ENCODE measurements at regions not wholly inside any gene's neighbourhood (a gene's known extent, or its start where the extent isn't known, plus 50 kb on each side); places are given as distances from the start of the nearest gene placed in this dataset.

DNA sequence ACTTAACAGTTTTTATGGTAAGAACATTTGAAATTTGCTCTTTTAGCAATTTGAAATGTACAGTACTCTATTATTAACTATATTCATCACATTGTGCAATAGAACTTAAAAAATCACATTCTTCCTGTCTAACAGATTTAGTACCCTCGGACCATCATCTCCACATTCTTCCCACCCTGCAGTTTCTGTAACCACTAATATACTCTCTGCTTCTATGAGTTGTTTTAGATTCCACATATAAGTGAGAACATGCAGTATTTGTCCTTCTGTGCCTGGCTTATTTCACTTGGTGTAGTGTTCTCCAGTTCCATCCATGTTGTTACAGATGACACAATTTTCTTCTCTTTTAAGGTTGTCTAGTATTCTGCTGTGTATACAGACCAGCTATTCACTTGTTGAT is 88.9 kb upstream of the SEC61G start:
- no peak for DNase-seq

DNA sequence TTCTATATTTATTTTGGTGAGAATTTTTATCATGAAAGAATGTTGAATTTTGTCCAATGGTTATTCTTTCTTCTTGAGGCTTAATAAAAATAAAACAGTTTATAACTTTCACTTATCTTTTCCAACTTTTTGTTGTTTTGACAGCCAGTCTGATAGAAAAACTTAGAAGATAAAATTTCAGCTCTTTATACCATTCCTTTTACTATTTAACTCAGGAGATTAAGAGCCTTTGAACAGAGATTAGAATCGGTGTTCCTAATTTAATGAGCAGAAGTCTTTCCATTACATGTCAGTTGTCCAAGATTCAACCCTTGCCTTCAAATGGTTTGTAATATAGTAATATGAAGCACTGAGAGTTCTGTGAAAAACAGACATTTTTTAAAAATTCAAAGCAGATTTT is 97.8 kb upstream of the SEC61G start:
- no peak for DNase-seq

DNA sequence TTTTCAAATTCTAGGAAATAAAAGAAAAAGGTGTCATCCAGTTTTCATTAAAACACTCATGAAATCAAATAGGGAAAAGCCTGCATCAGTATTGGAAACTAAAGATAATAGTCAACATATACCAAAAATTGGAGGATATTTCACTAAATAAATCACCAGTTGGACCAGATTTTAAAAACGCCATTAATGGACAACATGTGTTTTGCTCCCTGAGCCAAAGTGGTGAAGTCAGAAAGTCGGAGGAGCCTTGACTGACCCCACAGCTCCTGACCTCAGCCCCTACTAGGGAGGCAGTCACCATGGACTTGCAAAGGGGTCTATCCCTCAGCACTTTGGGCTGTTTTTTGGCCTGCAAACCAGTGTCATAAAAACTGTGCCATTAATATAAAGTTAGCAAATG is 98.3 kb upstream of the SEC61G start:
- DNase-seq = no peak

DNA sequence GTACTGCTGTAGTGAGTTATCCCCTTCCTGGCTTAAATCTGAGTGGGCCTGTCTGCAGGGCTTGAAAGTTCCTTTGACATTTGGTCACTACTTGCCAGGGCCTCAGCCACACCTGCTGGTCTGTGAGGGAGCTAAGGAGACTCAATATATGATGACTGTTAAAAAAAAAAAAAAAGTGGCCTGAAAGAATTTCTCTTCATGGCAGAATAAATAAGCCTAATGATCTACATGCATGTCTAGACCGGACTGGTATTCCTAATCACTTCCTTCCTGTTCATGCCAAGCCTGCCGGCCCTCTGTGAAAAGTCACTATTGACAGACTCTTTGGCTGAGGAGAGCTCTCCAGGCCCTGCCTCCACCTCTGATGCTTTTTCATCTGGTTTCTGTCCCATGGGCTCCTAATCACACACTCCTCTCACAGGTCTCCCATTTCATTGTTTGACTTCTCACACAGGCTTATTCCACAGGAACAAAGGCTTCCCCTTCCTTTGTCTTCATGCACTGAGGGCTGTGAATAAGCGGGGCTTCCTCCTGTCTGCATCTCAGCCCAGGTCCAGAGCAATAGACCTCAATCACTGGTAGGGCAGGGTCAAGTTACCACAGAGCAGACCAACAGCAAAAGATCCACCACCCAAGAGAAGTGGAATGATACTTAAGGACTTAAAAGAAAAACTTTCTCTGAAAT is 99.1 kb upstream of the SEC61G start:
- peak; percentile 40 for DNase-seq

DNA sequence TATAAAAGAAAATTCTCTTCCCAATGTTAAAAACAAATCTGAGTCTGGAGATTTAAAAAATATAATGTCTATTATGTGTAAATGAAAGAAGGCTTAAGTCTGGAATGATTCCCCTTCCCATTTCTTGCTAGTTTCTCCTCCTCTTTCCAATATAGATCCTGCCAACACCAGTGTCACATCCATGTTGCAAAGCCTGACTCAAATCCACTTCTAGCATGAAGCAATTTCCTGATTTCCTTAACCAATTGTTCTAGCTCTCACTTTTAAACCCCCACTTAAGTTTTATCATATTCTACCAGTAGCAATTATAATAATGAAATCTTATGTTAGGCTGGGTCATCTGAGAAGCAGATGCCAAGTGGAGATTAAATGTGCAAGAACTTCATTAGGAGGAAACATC is 100.1 kb upstream of the SEC61G start:
- DNase-seq = no peak

DNA sequence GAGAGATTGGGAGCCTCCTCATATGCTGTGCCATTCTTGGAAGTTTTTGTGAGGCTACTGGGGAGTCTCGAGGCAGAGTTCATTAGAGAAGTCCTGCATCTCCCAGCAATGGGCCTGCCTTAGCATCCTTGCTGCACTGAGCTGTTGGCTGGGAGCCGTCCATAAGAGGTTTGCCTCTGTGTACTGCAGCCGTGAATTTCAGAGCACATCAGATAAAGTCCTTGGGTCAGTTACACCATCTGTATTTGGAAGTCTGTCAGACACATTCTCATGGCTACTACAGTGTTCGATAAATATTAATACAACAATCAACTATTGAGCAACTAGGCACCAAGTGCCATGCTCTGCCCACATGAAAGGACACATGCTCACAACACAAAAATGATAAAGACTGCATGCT is 100.5 kb upstream of the SEC61G start:
- no peak for DNase-seq

DNA sequence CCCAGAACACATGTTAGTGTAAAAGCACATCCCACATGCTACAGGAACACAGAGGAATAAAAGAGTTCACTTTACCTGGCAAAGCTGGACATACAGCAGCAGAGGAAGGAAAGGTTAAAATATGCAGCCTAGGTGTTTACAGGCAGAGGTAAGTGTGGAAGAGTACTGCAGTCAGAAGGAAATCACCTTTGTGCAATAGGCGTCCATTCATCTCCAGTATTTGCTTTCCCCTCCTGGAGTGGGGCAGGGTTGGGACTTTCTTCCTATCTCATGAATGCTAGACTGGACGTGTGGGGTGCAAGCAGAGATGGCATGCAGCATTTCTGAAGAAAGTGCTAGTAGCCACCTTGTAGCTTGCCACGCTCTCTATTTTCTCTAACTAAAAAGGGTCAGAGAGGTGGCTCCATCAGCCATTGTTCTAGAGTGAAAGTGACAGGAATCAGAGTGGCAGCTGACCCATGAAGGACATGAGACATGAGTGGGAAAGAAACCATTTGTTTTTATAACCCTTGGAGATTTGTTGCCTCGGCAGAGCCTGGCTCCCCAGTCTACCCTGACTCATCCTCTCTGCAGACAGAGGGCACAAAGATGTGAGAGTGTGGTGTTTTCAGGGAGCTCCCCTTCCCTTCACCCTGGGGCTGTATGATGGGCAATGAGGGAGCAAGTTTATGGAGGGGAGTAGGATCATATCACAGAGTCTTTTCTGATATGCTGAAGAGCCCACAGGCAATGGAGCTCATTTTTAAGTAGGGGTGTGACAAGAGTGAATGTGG is 101.2 kb upstream of the SEC61G start:
- DNase-seq = no peak

DNA sequence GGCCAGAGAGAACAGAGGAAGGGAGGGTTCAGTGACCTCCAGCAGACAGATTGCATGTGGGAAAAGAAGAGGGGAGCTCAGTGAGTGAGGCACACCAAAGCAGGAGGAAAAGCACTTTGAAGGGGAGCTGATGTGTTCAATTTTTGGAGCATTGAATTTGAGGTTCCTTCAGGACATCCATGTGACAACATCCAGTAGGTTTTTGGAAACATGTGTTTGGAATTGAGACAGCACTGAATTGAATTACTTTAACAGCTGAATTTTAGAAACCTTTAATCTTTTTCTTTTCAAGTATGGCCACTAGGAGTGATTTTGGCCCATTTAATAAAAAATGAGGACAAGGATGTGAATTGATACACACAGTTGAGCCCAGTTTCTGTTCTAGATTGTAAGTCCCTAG is 101.8 kb upstream of the SEC61G start:
- no peak for DNase-seq

DNA sequence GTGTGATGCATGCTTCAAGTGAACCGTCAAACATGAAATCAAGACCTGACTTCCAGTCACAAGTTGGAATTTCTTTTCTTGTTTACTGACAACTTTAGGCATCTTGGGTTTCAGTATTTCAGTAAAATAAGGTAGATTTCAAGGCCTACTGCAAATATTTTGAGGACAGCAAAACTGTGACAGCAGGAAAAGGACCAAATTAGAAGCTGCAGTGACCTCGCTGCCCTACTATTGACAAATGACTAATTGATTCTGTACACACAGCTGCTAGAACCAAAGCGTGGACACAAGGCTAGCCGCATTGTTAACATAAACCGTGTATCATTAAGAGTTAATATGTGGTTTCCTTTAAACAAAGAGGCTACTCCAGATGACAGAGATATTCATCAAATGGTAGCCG is 105.7 kb upstream of the SEC61G start:
- peak; percentile 71 for DNase-seq

DNA sequence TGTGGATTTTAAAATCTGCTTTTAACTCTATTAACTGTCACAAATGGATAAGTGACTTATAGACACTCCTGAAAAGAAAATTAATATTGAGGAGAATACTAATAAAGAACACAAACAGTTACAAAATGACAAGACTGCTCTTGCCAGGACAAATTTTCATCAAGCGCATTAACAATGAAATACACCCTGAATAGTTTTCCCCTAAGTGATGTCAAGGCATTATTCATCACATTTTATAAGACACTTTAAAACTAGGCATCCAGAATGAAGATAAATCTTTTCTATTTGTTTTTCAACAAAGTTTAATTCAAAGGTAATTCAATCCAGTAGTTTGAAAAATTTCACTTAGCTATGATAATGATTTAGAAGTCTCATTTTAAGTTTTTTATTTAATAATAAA is 110.5 kb upstream of the SEC61G start:
- no peak for DNase-seq

DNA sequence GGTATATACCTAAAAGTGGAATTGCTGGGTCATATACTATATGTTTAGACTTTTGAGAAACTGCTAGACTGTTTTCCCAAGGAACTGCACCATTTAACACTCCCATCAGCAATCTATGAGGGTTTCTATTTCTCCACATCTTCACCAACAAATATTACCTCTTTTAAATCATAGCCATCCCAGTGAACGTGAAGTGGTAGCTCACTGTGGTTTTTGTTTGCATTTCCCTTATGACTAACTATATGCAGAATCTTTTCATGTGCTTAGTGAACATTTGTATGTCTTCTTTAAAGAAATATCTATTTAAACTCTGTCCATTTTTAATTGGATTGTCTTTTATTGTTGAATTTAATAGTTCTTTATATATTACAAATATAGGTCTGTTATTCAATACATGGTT is 115.8 kb upstream of the SEC61G start:
- no peak for DNase-seq

DNA sequence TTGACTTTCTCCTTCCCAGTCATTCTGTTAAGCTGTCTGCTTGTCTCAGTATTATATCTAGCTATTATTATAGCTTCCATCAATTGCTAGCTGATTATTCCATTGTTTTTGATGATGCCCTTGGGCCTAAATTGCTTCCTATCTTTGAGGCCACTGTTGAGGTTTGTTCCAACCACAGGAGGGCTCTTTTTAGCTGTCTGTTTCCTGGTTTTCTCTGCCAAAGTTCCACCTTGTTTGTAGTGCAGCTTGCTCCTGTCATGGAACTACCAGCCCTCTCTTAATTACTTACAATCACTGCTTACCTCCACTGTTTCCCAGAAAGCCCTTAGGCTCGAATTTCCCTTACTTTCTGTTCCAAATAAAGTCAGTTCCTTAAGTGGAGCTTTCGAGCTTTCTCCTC is 118.7 kb upstream of the SEC61G start:
- DNase-seq = peak; percentile 9

DNA sequence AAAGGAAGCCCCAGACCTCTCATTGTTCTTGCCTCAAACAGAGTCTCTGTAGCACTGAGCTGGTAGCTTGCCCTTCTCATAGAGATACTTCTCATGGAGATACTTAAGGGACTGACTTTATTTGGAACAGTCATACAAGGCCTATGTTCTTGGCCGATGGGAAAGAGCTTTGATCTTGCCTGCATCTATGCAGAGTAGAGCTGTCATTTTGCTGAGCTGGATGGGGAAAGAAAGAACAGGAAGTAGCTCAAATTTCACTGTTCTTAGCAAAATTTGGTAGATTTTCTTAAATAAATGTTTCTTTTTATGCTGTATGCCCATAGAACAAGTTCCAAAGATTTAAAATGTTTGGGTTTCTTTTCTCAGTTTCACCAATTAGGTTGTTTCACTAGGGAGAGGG is 119.3 kb upstream of the SEC61G start:
- DNase-seq = no peak

DNA sequence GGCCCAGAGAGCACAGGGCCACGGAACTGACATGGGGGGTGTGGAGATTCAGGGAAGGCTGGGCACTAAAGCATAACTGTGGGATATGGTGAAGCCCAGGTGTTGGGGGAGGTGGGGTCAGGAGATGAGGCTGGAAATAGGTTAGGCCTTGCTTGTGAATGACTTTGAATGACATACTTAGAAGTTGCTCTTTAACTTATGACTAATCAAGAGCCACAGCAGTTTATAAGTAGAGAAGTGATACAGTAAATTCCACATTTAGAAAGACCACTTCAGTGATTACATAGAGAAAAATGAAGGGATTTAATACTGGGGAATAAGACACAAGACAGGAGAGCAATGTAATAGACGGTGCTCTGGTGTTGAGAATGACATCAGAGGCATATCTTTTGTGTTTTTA is 120.8 kb upstream of the SEC61G start:
- no peak for DNase-seq

DNA sequence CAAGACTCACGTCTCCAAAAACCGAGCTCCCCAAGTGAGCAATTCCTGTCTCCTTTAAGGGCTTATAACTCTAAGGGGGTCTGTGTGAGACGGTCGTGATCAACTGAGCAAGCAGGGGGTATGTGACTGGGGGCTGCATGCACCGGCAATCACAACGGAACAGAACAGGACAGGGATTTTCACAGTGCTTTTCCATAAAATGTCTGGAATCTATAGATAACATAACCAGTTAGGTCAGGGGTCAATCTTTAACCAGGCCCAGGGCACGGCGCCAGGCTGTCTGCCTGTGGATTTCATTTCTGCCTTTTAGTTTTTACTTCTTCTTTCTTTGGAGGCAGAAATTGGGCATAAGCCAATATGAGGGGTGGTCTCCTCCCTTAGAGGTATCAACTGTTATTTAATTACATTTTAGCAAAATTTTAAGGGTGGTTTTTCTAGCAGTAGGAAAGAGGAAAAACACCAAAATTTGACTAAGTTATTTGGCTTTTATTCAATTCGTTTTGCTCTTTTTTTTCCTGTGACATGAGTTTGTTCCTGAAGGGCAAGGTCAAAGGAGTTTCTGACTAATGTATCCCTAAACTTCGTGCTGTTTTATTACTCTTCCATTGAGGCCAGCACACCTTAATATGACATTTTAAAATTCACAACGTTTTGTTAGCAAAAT is 121.4 kb upstream of the SEC61G start:
- DNase-seq = no peak

DNA sequence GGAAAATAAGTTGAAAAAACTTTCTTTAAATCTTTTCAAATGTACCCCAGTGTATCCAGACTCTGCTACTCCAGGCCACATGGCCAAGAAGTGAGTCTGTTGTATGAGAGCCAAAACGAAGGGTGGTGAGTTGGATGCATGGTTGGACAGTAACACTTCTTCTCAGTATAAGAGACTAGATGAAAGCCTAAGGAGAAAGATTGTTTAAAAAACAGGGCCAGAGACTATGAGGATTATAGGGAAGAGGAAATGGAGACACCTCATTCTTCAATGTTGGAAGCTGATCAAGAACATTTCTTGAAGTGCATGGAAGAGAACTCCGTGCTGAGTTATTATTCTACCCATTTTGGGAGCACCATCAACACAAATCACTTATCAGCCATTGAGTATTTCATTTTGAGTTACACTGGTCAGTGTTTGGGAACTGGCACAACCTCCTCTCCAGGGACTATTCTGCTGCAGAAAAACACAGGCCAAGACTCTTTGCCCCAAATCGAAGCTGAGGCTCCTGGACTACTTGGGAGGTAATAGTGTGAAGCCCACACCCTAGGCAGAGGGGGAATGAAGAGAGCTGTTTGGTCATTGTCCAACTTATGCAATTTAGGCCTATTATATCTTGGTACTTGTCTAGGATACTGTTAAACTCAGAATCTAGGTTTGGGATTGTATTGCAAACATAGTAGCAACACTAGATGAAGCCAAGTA is 123.0 kb upstream of the SEC61G start:
- no peak for DNase-seq

DNA sequence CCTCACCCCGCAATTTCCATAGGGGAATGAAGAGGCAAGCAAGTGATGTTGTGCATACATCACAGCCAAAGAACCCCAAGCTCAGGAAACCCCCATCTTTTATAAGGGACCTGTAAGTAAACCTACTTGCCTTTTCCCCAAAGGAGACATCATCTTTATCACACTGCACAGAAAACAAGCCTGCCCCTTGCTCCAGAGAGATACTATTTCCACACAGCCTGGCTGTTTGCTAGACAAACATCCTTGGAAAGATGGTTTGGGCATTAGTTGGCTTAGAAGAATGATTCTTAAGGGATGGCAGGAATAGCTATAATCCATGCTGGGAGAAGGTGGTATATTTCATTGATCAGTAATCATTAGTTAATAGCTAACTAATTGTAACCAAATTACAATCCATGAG is 123.7 kb upstream of the SEC61G start:
- DNase-seq = no peak

DNA sequence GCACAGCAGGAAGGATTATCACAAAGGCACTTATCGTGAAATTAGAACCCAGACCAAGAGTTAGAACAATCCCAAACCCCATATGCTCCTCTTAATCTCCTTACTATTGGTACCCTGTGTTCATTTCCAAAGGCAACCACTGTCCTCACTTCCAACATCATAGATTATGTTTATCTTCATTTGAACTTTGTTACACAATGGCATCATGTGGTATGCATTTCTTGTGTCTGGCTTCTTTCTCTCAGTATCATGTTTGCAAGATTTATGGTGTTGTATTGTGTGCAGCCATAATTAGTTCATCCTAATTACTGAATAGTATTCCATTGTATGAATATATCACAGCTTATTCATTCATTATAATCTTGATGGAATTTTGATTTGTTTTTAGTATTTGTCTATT is 124.6 kb upstream of the SEC61G start:
- DNase-seq = no peak

DNA sequence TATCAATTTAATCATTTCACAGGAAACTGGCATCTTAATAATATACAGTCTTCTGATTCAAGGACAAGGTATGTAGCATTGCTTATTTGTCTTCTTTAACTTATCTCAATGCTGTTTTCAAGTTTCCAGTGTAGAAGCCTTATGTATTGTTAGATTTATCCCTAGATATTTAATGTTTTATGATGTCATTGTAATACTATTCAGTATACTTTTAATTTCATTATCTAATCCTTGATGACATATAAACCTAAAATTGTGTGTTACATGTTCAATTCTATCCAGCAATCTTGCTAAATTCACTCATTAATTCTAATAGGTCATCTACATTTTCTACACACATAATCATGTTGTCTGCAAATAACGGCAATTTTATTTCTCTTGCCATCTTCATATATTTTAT is 126.3 kb upstream of the SEC61G start:
- DNase-seq = no peak

DNA sequence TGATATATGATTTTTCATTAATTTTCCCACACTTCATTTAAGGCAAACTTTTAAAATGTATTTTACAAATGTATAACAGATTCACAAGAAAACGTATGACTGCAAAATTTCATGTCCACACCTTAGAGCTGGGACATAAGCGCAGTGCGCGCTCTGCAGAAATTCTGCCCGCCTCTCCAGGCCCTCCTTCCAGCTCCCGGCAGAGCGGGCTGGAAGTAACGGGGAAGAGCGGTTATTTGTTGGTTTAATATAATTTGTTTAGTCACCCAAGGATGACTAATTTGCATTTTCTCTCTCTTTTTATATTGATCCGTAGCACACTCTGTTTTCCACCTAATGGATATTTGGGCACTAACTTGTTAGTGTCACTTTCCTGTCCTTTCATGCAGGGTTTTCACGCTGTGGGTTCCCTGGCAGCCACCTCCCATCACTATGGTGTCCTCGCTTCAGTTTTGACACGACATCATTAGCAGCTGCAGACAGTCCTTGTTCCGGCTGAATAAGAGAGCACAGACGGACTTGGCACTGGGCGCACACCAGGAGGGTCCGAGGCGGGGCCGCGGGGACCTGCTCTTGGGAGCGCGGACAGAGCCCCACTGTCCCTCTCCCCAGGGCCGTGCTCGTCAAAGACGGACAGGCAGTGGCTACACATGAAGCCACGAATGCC is 129.2 kb upstream of the SEC61G start:
- DNase-seq = peak; percentile 61

DNA sequence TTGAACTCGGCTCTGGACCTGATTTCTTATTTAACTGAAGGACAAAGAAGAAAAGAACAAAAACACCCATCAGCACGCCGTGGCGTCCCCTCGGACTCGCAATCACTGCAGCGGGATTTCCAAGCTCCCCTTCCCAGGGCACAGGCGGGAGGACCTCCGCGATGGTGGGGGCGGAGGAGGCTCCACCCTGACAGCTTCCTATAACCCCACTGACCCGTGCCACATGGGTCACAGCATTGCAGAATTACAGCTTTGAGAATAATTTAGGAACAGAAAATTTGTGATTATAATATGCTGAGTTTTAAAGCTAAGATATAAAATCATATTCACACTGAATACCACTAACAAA is 129.7 kb upstream of the SEC61G start:
- no peak for DNase-seq

DNA sequence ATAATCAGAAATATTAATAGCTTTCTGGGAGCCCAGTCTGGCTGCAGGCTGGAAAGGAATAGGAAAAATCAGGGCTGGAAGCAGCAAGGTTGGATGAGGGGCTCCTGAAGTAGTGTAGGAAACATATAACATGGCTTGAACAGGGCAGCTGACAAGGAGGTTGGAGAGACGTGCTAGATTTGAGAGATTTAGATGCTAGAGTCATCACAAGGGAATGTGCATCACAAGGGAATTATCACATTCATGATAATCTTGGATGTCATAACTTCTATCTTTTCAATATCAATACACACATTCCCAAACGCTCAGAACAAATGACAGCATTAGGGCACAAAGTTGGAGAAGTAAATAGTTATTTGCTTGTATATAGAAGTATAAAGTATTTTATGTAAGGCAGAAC is 120.9 kb upstream of the EGFR start:
- DNase-seq = no peak

DNA sequence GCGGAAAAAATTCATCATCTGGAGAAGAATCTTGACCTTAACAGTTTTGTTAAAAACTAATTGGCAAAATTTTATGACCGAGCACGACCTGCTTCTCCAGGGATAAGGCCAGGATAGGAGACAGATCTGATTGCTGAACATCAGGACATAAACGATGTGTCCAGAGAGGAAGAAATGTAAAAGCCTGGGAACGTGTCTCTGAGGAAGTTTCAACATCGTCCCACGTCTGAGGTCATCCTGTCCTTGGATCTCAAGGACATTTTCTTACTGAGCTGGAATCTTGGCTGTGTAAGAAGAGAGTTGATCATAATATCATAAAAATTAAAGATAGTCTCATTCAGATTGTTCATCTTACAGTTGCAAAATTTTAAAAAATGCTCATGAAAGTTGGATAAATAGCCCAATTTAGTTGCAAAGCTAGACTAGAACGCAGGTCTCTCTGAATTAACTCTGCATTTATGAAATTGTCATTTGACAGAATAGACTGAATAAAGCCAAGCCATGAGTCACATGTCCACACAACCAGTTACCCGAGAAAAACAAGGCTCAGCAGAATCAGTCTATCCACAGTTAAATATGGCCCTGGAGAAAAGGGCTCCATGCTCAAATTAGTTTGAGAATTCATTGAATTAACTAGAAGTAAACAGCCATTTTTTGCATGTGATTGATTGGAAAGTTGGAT is 120.0 kb upstream of the EGFR start:
- no peak for DNase-seq

All from NCI-H69 (cell line).